ENCODE measurements at regions not wholly inside any gene's neighbourhood (a gene's known extent, or its start where the extent isn't known, plus 50 kb on each side); places are given as distances from the start of the nearest gene placed in this dataset.

- DNase-seq = no peak
Observed at GRCh38 chr3:187906416-187906815, 161.1 kb upstream of the BCL6 start.

- no peak for DNase-seq
Observed at GRCh38 chr3:187906920-187907319, 161.7 kb upstream of the BCL6 start.

GRCh38 chr3:187909866-187910265, 164.6 kb upstream of the BCL6 start:
- no peak for DNase-seq

GRCh38 chr3:187912007-187912406, 166.7 kb upstream of the BCL6 start:
- DNase-seq = no peak

- DNase-seq = no peak
Observed at GRCh38 chr3:187913617-187914033, 168.4 kb upstream of the BCL6 start.

- DNase-seq = no peak
Observed at GRCh38 chr3:187914231-187914630, 169.0 kb upstream of the BCL6 start.

GRCh38 chr3:187916072-187916471, 170.8 kb upstream of the BCL6 start:
- no peak for DNase-seq

- DNase-seq = no peak
Observed at GRCh38 chr3:187918081-187918644, 172.9 kb upstream of the BCL6 start.

GRCh38 chr3:187919048-187919447, 173.8 kb upstream of the BCL6 start:
- DNase-seq = no peak

- DNase-seq = no peak
Observed at GRCh38 chr3:187919544-187919943, 174.3 kb upstream of the BCL6 start.

GRCh38 chr3:187920030-187920429, 174.8 kb upstream of the BCL6 start:
- no peak for DNase-seq

- DNase-seq = no peak
Observed at GRCh38 chr3:187920913-187921312, 175.6 kb upstream of the BCL6 start.

- no peak for DNase-seq
Observed at GRCh38 chr3:187921391-187922074, 176.3 kb upstream of the BCL6 start.

- DNase-seq = no peak
Observed at GRCh38 chr3:187922704-187923416, 177.6 kb upstream of the BCL6 start.

- no peak for DNase-seq
Observed at GRCh38 chr3:187924651-187925050, 179.4 kb upstream of the BCL6 start.

- no peak for DNase-seq
Observed at GRCh38 chr3:187925326-187925725, 180.1 kb upstream of the BCL6 start.

GRCh38 chr3:187926620-187927019, 181.4 kb upstream of the BCL6 start:
- no peak for DNase-seq

- DNase-seq = no peak
Observed at GRCh38 chr3:187927565-187927964, 182.3 kb upstream of the BCL6 start.

- no peak for DNase-seq
Observed at GRCh38 chr3:187929112-187929816, 184.0 kb upstream of the BCL6 start.

GRCh38 chr3:187930021-187930420, 184.8 kb upstream of the BCL6 start:
- no peak for DNase-seq

GRCh38 chr3:187931101-187931500, 185.8 kb upstream of the BCL6 start:
- DNase-seq = no peak

GRCh38 chr3:187931770-187932278, 186.6 kb upstream of the BCL6 start:
- no peak for DNase-seq

- no peak for DNase-seq
Observed at GRCh38 chr3:187932530-187932929, 187.3 kb upstream of the BCL6 start.

Data from NCI-H82 (cell line).